Endothelial cell of umbilical vein (primary cell): ENCODE measurements at regions not wholly inside any gene's neighbourhood (a gene's known extent, or its start where the extent isn't known, plus 50 kb on each side); places are given as distances from the start of the nearest gene placed in this dataset.

Source experiments
- BruUV-seq: library from RNA; stranded (reverse); fragments of 400-500 nt; replicated peaks from 2 replicates; lab custom pipeline; 2021; lab: Mats Ljungman, UMichigan
- CTCF ChIA-PET: fragments of 300-600, 350-600 bp; sonication (Branson Sonifier 250); formaldehyde crosslinking; loops from one replicate; lab custom pipeline; 2021; ENCODE audit warnings: antibody characterized with exemption, inconsistent platforms; lab: Charles Lee
- POLR2A ChIA-PET: fragments of 300-600, 350-600 bp; sonication (Branson Sonifier 250); formaldehyde crosslinking; loops from one replicate; lab custom pipeline; 2021; ENCODE audit warnings: antibody characterized with exemption, inconsistent platforms; lab: Charles Lee
- DNase-seq: peaks from one replicate; pipeline ENCODE4 v3.0.0-alpha.2; 2011; ENCODE audit warnings: low read depth, low spot score
- FAIRE-seq: peaks from 2 replicates; lab custom pipeline; 2011; peaks lifted over from hg19 to GRCh38; lab: Jason Lieb, UNC
- H2AFZ ChIP-seq: 2 replicates; pipeline ENCODE4 v1.6.0; 2012; ENCODE audit warnings: low read depth, low read length, control low read depth, inconsistent platforms
- H3K27ac ChIP-seq: 2 replicates; pipeline ENCODE4 v1.5.1; 2011; ENCODE audit warnings: low read depth, mild to moderate bottlenecking, control low read depth, low read length, moderate library complexity; ENCODE audit not compliant: insufficient read depth
- H3K27me3 ChIP-seq, 2 experiments: 2 replicates each; pipeline versions ENCODE4 v1.6.0 to v1.6.1; 2011; ENCODE audit warnings: low read length in 2 of 2, mixed read lengths in 1 of 2; ENCODE audit not compliant: control insufficient read depth in 2 of 2, insufficient read depth in 2 of 2
- H3K36me3 ChIP-seq, 2 experiments: 2 replicates in 1 of 2; 3 replicates in 1 of 2; pipeline ENCODE4 v1.5.1; 2011; ENCODE audit warnings: low read length in 2 of 2, mild to moderate bottlenecking in 1 of 2, moderate library complexity in 1 of 2; ENCODE audit not compliant: control insufficient read depth in 2 of 2, insufficient read depth in 2 of 2; ENCODE audit errors: extremely low read depth in 1 of 2
- H3K4me1 ChIP-seq: 3 replicates; pipeline ENCODE4 v1.5.1; 2011; ENCODE audit warnings: mild to moderate bottlenecking, low read length; ENCODE audit not compliant: control insufficient read depth, insufficient read depth; ENCODE audit errors: extremely low read depth
- H3K4me2 ChIP-seq: 2 replicates; pipeline ENCODE4 v1.6.1; 2011; ENCODE audit warnings: low read length, control low read depth, mixed read lengths; ENCODE audit not compliant: insufficient read depth
- H3K4me3 ChIP-seq, 3 experiments: fragments of 200-600 bp in 1 of 3; sonication (generic), shearing (Covaris generic) in 1 of 3; replicated peaks in 1 of 3; 2 replicates each; pipeline ENCODE4 v1.5.1; 2011 to 2016; ENCODE audit warnings: control low read depth in 3 of 3, low read length in 3 of 3, mild to moderate bottlenecking in 2 of 3, inconsistent platforms in 1 of 3, low read depth in 1 of 3, moderate library complexity in 1 of 3; ENCODE audit not compliant: insufficient read depth in 1 of 3
- H3K79me2 ChIP-seq: 2 replicates; pipeline ENCODE4 v1.6.0; 2012; ENCODE audit warnings: low read length, inconsistent platforms; ENCODE audit not compliant: control insufficient read depth, insufficient read depth
- H3K9ac ChIP-seq: replicated peaks from 2 replicates; pipeline ENCODE3; 2011; ENCODE audit warnings: low read length, control low read depth; ENCODE audit not compliant: insufficient read depth; ENCODE audit errors: extremely low read depth
- H3K9me1 ChIP-seq: replicated peaks from 3 replicates; pipeline ENCODE4 v1.6.0; 2011; ENCODE audit warnings: mild to moderate bottlenecking, low read length; ENCODE audit not compliant: control insufficient read depth, insufficient read depth; ENCODE audit errors: extremely low read depth
- H3K9me3 ChIP-seq: replicated peaks from 2 replicates; pipeline ENCODE4 v1.5.1; 2012; ENCODE audit warnings: low read length, inconsistent platforms; ENCODE audit not compliant: control insufficient read depth, insufficient read depth
- H4K20me1 ChIP-seq: replicated peaks from 2 replicates; pipeline ENCODE3; 2011; ENCODE audit warnings: mild to moderate bottlenecking, low read length; ENCODE audit not compliant: control insufficient read depth, insufficient read depth; ENCODE audit errors: extremely low read depth
- CTCF ChIP-seq, 2 donors: IDR thresholded peaks; 1 replicate in 1 of 2; 2 replicates in 1 of 2; pipeline ENCODE4 v1.5.1; 2011; ENCODE audit warnings: low read length in 2 of 2, mild to moderate bottlenecking in 2 of 2, moderate library complexity in 2 of 2, control low read depth in 1 of 2, inconsistent platforms in 1 of 2, low read depth in 1 of 2; ENCODE audit not compliant: insufficient read depth in 1 of 2; ENCODE audit errors: extremely low read depth in 1 of 2
- EZH2 ChIP-seq: IDR thresholded peaks from 2 replicates; pipeline ENCODE4 v1.6.1; 2012; ENCODE audit warnings: borderline replicate concordance, low read depth, mild to moderate bottlenecking, moderate library complexity, low read length, inconsistent platforms; ENCODE audit not compliant: severe bottlenecking
- FOS ChIP-seq: IDR thresholded peaks from 2 replicates; pipeline ENCODE4 v1.6.1; 2011; ENCODE audit warnings: mild to moderate bottlenecking, low read length, moderate library complexity, borderline replicate concordance; ENCODE audit not compliant: insufficient read depth
- GATA2 ChIP-seq: IDR thresholded peaks from 2 replicates; pipeline ENCODE4 v1.7.0; 2011; ENCODE audit warnings: low read depth, mild to moderate bottlenecking, moderate library complexity, mixed read lengths, low read length; ENCODE audit not compliant: insufficient read length, insufficient read depth
- JUN ChIP-seq: IDR thresholded peaks from 2 replicates; pipeline ENCODE4 v1.6.1; 2011; ENCODE audit warnings: borderline replicate concordance, low read depth; ENCODE audit not compliant: insufficient read length, insufficient read depth
- MAX ChIP-seq: IDR thresholded peaks from 2 replicates; pipeline ENCODE4 v1.6.1; 2011; ENCODE audit not compliant: insufficient read depth, insufficient read length
- MYC ChIP-seq: IDR thresholded peaks from one replicate; pipeline ENCODE4 v1.6.1; 2011; ENCODE audit warnings: mild to moderate bottlenecking, low read depth, low read length
- POLR2A ChIP-seq: IDR thresholded peaks from 2 replicates; pipeline ENCODE4 v1.6.1; 2012; ENCODE audit warnings: low read depth, mild to moderate bottlenecking, control low read depth, low read length
- POLR2AphosphoS5 ChIP-seq: IDR thresholded peaks from 2 replicates; pipeline ENCODE4 v1.6.1; 2012; ENCODE audit warnings: low read depth, mild to moderate bottlenecking, control low read depth, low read length, moderate library complexity; ENCODE audit not compliant: insufficient read depth
- dilution Hi-C: fragments of 300-500 bp; cut with MboI; formaldehyde crosslinking; loops from one replicate; pipeline ENCODE4 v1.15.0; 2019; ENCODE audit warnings: low sequenced_read_pairs; ENCODE audit not compliant: extremely low pct_ligation_motif_present
- intact Hi-C: fragments of 100-400 bp; cut with micrococcal nuclease; formaldehyde crosslinking; loops from one replicate; pipeline ENCODE4 v1.10.0; 2022

DNA sequence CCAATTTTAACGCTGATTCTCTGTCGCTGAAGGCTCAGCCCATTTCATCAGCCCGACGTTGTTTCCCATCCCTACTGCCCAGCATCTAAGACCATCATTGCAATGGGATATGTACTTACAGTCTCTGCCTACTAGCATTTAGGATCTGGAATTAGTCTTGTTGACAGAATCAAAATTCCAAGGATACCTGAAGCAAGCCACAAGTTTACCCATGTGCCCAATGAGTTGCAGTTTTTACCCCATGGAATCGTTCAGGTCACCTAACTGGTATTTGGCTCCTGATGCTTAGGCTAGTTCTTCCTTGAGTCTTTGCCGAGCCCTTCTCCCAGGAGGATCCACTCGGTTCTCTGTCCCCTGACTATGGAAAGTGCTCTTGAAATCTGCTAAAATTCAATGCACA is 276.8 kb downstream of the DNAJB9 start:
- no peak overlapping the region for H3K27ac ChIP-seq
- no peaks in the 10 kb centered on the region for H4K20me1 ChIP-seq
- H3K9ac ChIP-seq: no peak overlapping the region
- H3K4me2 ChIP-seq: no peak overlapping the region
- H3K4me1 ChIP-seq: no peaks in the 10 kb centered on the region
- intact Hi-C loops (no loop called here), dilution Hi-C loops (no loop called here)
- no peak overlapping the region for H3K4me3 ChIP-seq
- H3K9me1 ChIP-seq: no peaks in the 10 kb centered on the region
- H3K79me2 ChIP-seq: no peaks in the 10 kb centered on the region
- ChIA-PET POLR2A (no interaction called here), CTCF (no interaction called here)
- DNase-seq (no peak), FAIRE-seq (no peak)
- no peaks in the 10 kb centered on the region for H3K36me3 ChIP-seq
- no TSS peak for BruUV-seq
- no peaks in the 10 kb centered on the region for H3K9me3 ChIP-seq
- TF ChIP-seq CTCF (IDR thresholded peaks at IDR 0.05; ENCODE audit: extremely low read depth in 1 of 2, insufficient read depth in 1 of 2, low read depth in 1 of 2, low read length in 2 of 2): no peak
- no peak for TF ChIP-seq GATA2
- TF ChIP-seq JUN: no peak
- no peak for TF ChIP-seq POLR2A
- TF ChIP-seq EZH2: no peak
- no peak for TF ChIP-seq POLR2AphosphoS5
- TF ChIP-seq MAX: no peak
- no peak for TF ChIP-seq FOS
- TF ChIP-seq MYC: no peak
- no peak overlapping the region for H2AFZ ChIP-seq
- no peaks in the 10 kb centered on the region for H3K27me3 ChIP-seq
